ENCODE measurements at regions not wholly inside any gene's neighbourhood (a gene's known extent, or its start where the extent isn't known, plus 50 kb on each side); places are given as distances from the start of the nearest gene placed in this dataset.
A peak's percentile ranks its signal among the peaks of the same experiment; 100 is the strongest.
"Not testable (repeated sequence)": the region's sequence is repeated elsewhere in the genome, so short reads cannot be mapped to it uniquely, and the experiment has no call there.

DNA sequence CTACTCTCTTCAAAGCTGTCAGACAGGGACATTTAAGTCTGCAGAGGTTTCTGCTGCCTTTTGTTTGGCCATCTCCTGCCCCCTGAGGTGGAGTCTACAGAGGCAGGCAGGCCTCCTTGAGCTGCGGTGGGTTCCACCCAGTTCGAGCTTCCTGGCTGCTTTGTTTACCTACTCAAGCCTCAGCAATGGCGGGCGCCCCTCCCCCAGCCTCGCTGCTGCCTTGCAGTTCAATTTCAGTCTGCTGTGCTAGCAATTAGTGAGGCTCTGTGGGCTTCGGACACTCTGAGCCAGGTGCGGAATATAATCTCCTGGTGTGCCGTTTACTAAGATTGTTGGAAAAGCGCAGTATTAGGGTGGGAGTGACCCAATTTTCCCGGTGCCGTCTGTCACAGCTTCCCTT is 86.0 kb downstream of the MSTN start:
- POLR2A ChIA-PET; H3K4me3 ChIP-seq (ENCODE audit: control insufficient read depth in 1 of 2, extremely low read depth in 1 of 2, low read length in 1 of 2): not testable (repeated sequence)

GRCh38 chr2:189960346-189960745 is 102.2 kb downstream of the MSTN start:
- ATAC-seq (replicated peaks in 1 of 4) = no peak
- no peak for DNase-seq
- Histone ChIP-seq H3K27me3 (replicated peaks in 1 of 2; ENCODE audit: control insufficient read depth in 2 of 2, extremely low read depth in 1 of 2, insufficient read depth in 2 of 2, low read length in 1 of 2) (no peaks in the 10 kb centered on the region), H3K9me3 (no peaks in the 10 kb centered on the region), H3K4me1 (ENCODE audit: control insufficient read depth in 1 of 2, extremely low read depth in 1 of 2, insufficient read depth in 2 of 2, low read length in 2 of 2) (no peaks in the 10 kb centered on the region), H3K36me3 (ENCODE audit: control insufficient read depth in 2 of 2, extremely low read depth in 1 of 2, insufficient read depth in 1 of 2, low read length in 1 of 2) (no peaks in the 10 kb centered on the region), H3K27ac (ENCODE audit: low read length) (no peak overlapping the region), H3K4me3 (ENCODE audit: control insufficient read depth in 1 of 2, extremely low read depth in 1 of 2, low read length in 1 of 2) (no peak overlapping the region)
- H3K27me3 Mint-ChIP-seq = peaks cover 3% of the 10 kb centered on the region in 2 donors
- no peaks in the 10 kb centered on the region for H3K4me1 Mint-ChIP-seq
- no CpG with 5 or more reads among the region's 1 CpG for WGBS (ENCODE audit: insufficient coverage)
- H3K9me3 Mint-ChIP-seq = no peaks in the 10 kb centered on the region
- POLR2A ChIA-PET = no interaction called here
- no peaks in the 10 kb centered on the region for H3K36me3 Mint-ChIP-seq
- H3K27ac Mint-ChIP-seq = no peak overlapping the region
- CTCF ChIA-PET = interaction anchor here in 1 of 2 donors (1.0 kb wide), 1 partner anchor 9 kb away, joined by 3 read pairs; no protein-coding TSS in a partner anchor
- no peak overlapping the region for H3K4me3 Mint-ChIP-seq

More for the DNA sequence above, 86.0 kb downstream of the MSTN start:
- H3K27ac Mint-ChIP-seq; H3K27ac ChIP-seq (ENCODE audit: low read length); CTCF ChIA-PET; H3K36me3 Mint-ChIP-seq; H3K4me1 Mint-ChIP-seq; H3K4me1 ChIP-seq (ENCODE audit: control insufficient read depth in 1 of 2, extremely low read depth in 1 of 2, insufficient read depth in 2 of 2, low read length in 2 of 2); DNase-seq; H3K9me3 ChIP-seq; ATAC-seq (replicated peaks in 1 of 4); H3K27me3 ChIP-seq (replicated peaks in 1 of 2; ENCODE audit: control insufficient read depth in 2 of 2, extremely low read depth in 1 of 2, insufficient read depth in 2 of 2, low read length in 1 of 2); H3K36me3 ChIP-seq (ENCODE audit: control insufficient read depth in 2 of 2, extremely low read depth in 1 of 2, insufficient read depth in 1 of 2, low read length in 1 of 2); H3K4me3 Mint-ChIP-seq; H3K27me3 Mint-ChIP-seq: not testable (repeated sequence)
- peaks cover 6 to 20% (median 8%) of the 10 kb centered on the region in 3 donors for H3K9me3 Mint-ChIP-seq
- WGBS (ENCODE audit: insufficient coverage) = 89% methylated on average over 11 of the region's 11 CpGs

DNA sequence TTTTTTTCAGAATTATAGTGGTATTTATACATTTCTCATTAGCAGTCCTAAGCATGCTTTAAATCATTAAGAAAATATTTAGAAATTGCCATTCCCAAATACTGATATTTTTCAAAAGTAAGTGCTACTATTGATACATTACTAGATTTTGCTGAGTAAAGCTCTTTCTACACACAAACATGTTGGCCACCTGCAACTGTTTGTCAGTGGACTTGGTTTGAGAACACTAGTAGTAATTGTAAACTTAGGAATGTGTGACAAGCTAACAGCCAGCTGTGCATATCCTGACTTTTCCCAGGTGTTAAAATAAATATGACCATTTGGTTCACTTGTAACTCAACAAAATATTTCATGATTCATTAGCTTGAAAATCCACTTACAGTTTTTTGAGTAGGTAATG is 103.1 kb downstream of the MSTN start:
- H3K27ac Mint-ChIP-seq = no peak overlapping the region
- peaks cover 2 to 6% of the 10 kb centered on the region in 2 donors for H3K27me3 Mint-ChIP-seq
- peaks cover 0 to 5% (median 2%) of the 10 kb centered on the region in 3 donors for H3K4me1 Mint-ChIP-seq
- CTCF ChIA-PET = interaction anchor here in 1 of 2 donors (1.0 kb wide), 1 partner anchor 8 kb away, joined by 3 read pairs; no protein-coding TSS in a partner anchor
- POLR2A ChIA-PET = interaction anchor here in 1 of 2 donors (0.7 kb wide), 1 partner anchor 1183 kb away, joined by 3 read pairs; no protein-coding TSS in a partner anchor
- DNase-seq (no peak), ATAC-seq (replicated peaks in 1 of 4) (no peak)
- H3K36me3 Mint-ChIP-seq = no peaks in the 10 kb centered on the region
- H3K27me3 ChIP-seq (replicated peaks in 1 of 2; ENCODE audit: control insufficient read depth in 2 of 2, extremely low read depth in 1 of 2, insufficient read depth in 2 of 2, low read length in 1 of 2) = no peaks in the 10 kb centered on the region
- no peaks in the 10 kb centered on the region for H3K36me3 ChIP-seq (ENCODE audit: control insufficient read depth in 2 of 2, extremely low read depth in 1 of 2, insufficient read depth in 1 of 2, low read length in 1 of 2)
- H3K4me1 ChIP-seq (ENCODE audit: control insufficient read depth in 1 of 2, extremely low read depth in 1 of 2, insufficient read depth in 2 of 2, low read length in 2 of 2) = no peaks in the 10 kb centered on the region
- no peak overlapping the region for H3K4me3 ChIP-seq (ENCODE audit: control insufficient read depth in 1 of 2, extremely low read depth in 1 of 2, low read length in 1 of 2)
- H3K9me3 Mint-ChIP-seq = no peaks in the 10 kb centered on the region
- H3K27ac ChIP-seq (ENCODE audit: low read length) = no peak overlapping the region
- no peak overlapping the region for H3K4me3 Mint-ChIP-seq
- H3K9me3 ChIP-seq = no peaks in the 10 kb centered on the region

DNA sequence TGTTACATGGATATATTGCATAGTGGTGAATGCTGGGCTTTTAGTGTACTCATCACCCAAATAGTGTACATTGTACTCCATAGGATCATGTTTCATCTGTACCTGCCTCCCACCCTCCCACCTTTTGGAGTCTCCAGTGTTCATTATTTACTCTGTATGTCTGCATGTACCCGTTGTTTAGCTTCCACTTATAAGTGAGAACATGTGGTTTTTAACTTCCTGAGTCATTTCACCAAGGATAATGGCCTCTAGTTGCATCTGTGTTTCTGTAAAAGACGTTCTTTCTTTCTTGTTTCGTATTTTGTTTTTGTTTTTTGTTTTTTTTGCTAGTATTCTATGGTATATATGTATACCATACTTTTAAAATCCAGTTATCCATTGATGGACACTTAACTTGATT is 107.5 kb downstream of the MSTN start:
- Histone ChIP-seq H3K27ac (ENCODE audit: low read length) (no peak overlapping the region), H3K9me3 (no peaks in the 10 kb centered on the region), H3K4me3 (ENCODE audit: control insufficient read depth in 1 of 2, extremely low read depth in 1 of 2, low read length in 1 of 2) (no peak overlapping the region), H3K4me1 (ENCODE audit: control insufficient read depth in 1 of 2, extremely low read depth in 1 of 2, insufficient read depth in 2 of 2, low read length in 2 of 2) (no peaks in the 10 kb centered on the region), H3K27me3 (replicated peaks in 1 of 2; ENCODE audit: control insufficient read depth in 2 of 2, extremely low read depth in 1 of 2, insufficient read depth in 2 of 2, low read length in 1 of 2) (no peaks in the 10 kb centered on the region), H3K36me3 (ENCODE audit: control insufficient read depth in 2 of 2, extremely low read depth in 1 of 2, insufficient read depth in 1 of 2, low read length in 1 of 2) (no peaks in the 10 kb centered on the region)
- CTCF ChIA-PET = no interaction called here
- H3K9me3 Mint-ChIP-seq = no peaks in the 10 kb centered on the region
- no CpG with 5 or more reads among the region's 3 CpGs for WGBS (ENCODE audit: insufficient coverage)
- peaks cover 0 to 5% (median 2%) of the 10 kb centered on the region in 3 donors for H3K4me1 Mint-ChIP-seq
- no peak overlapping the region for H3K27ac Mint-ChIP-seq
- no peak overlapping the region for H3K4me3 Mint-ChIP-seq
- ATAC-seq (replicated peaks in 1 of 4) (no peak), DNase-seq (no peak)
- POLR2A ChIA-PET = no interaction called here
- H3K36me3 Mint-ChIP-seq = no peaks in the 10 kb centered on the region
- peaks cover 0 to 9% of the 10 kb centered on the region in 2 donors for H3K27me3 Mint-ChIP-seq

- DNase-seq (no peak), ATAC-seq (replicated peaks in 1 of 4) (no peak)
- peaks cover 0 to 9% of the 10 kb centered on the region in 2 donors for H3K27me3 Mint-ChIP-seq
- no peaks in the 10 kb centered on the region for H3K36me3 Mint-ChIP-seq
- H3K27ac Mint-ChIP-seq = no peak overlapping the region
- no CpG with 5 or more reads among the region's 3 CpGs for WGBS (ENCODE audit: insufficient coverage)
- no peak overlapping the region for H3K4me3 Mint-ChIP-seq
- ChIA-PET POLR2A (no interaction called here), CTCF (interaction anchor here in 1 of 2 donors (1.3 kb wide), 1 partner anchor 7 kb away, joined by 3 read pairs; no protein-coding TSS in a partner anchor)
- Histone ChIP-seq H3K9me3 (no peaks in the 10 kb centered on the region), H3K36me3 (ENCODE audit: control insufficient read depth in 2 of 2, extremely low read depth in 1 of 2, insufficient read depth in 1 of 2, low read length in 1 of 2) (no peaks in the 10 kb centered on the region), H3K4me3 (ENCODE audit: control insufficient read depth in 1 of 2, extremely low read depth in 1 of 2, low read length in 1 of 2) (no peak overlapping the region), H3K27me3 (replicated peaks in 1 of 2; ENCODE audit: control insufficient read depth in 2 of 2, extremely low read depth in 1 of 2, insufficient read depth in 2 of 2, low read length in 1 of 2) (peaks cover 0 to 3% of the 10 kb centered on the region in 2 experiments), H3K4me1 (ENCODE audit: control insufficient read depth in 1 of 2, extremely low read depth in 1 of 2, insufficient read depth in 2 of 2, low read length in 2 of 2) (no peaks in the 10 kb centered on the region), H3K27ac (ENCODE audit: low read length) (no peak overlapping the region)
- no peaks in the 10 kb centered on the region for H3K9me3 Mint-ChIP-seq
- peaks cover 0 to 5% (median 2%) of the 10 kb centered on the region in 3 donors for H3K4me1 Mint-ChIP-seq
These were observed 109.9 kb downstream of the MSTN start for GRCh38 chr2:189952536-189953109.

DNA sequence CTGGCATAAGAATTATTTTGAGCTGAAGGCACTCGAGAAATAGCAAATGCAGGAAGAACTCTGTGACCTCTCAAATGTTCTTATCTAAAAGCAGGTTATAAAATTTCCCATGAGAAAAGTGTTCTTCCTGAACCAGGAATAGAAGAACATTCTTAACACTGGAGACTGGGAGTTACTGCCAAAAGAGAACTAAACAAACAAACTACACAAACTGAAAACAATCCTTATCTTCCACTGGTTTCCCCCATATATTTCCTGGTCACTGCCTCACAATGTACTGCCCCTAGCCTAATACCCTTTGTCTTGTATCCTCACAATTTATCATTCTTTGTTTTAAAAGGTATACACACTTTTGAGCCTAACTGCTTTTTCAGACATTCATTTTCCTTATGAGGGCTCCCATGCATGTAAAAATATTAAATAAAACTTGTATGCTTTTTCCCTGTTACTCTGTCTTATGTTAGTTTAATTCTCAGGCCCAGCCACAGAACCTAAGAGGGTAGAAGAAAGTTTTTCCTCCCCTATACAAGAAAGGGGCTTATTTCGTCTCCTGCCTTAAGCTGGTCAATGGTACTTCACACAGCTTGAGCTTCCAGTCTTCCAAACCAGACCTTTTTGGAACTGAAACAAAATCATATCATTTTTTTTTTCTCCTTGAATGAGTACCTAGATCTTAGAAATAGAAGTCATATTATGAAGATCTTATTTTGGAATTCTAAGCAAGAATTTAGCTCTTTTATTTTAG is 110.6 kb downstream of the MSTN start:
- H3K4me3 Mint-ChIP-seq = no peak overlapping the region
- Histone ChIP-seq H3K4me3 (ENCODE audit: control insufficient read depth in 1 of 2, extremely low read depth in 1 of 2, low read length in 1 of 2) (no peak overlapping the region), H3K9me3 (no peaks in the 10 kb centered on the region), H3K36me3 (ENCODE audit: control insufficient read depth in 2 of 2, extremely low read depth in 1 of 2, insufficient read depth in 1 of 2, low read length in 1 of 2) (no peaks in the 10 kb centered on the region), H3K27ac (ENCODE audit: low read length) (no peak overlapping the region), H3K27me3 (replicated peaks in 1 of 2; ENCODE audit: control insufficient read depth in 2 of 2, extremely low read depth in 1 of 2, insufficient read depth in 2 of 2, low read length in 1 of 2) (peaks cover 0 to 3% of the 10 kb centered on the region in 2 experiments), H3K4me1 (ENCODE audit: control insufficient read depth in 1 of 2, extremely low read depth in 1 of 2, insufficient read depth in 2 of 2, low read length in 2 of 2) (no peaks in the 10 kb centered on the region)
- POLR2A ChIA-PET = no interaction called here
- no peaks in the 10 kb centered on the region for H3K9me3 Mint-ChIP-seq
- CTCF ChIA-PET = interaction anchor here in 1 of 2 donors (1.3 kb wide), 1 partner anchor 8 kb away, joined by 3 read pairs; no protein-coding TSS in a partner anchor
- peaks cover 0 to 9% of the 10 kb centered on the region in 2 donors for H3K27me3 Mint-ChIP-seq
- ATAC-seq (replicated peaks in 1 of 4) (no peak), DNase-seq (no peak)
- no peaks in the 10 kb centered on the region for H3K36me3 Mint-ChIP-seq
- peaks cover 0 to 5% (median 2%) of the 10 kb centered on the region in 3 donors for H3K4me1 Mint-ChIP-seq
- no CpG with 5 or more reads among the region's 2 CpGs for WGBS (ENCODE audit: insufficient coverage)
- peak overlapping the region in 1 of 2 donors; percentile 6 for H3K27ac Mint-ChIP-seq
